ENCODE measurements at regions not wholly inside any gene's neighbourhood (a gene's known extent, or its start where the extent isn't known, plus 50 kb on each side); places are given as distances from the start of the nearest gene placed in this dataset.
"Not testable (repeated sequence)": the region's sequence is repeated elsewhere in the genome, so short reads cannot be mapped to it uniquely, and the experiment has no call there.

DNA sequence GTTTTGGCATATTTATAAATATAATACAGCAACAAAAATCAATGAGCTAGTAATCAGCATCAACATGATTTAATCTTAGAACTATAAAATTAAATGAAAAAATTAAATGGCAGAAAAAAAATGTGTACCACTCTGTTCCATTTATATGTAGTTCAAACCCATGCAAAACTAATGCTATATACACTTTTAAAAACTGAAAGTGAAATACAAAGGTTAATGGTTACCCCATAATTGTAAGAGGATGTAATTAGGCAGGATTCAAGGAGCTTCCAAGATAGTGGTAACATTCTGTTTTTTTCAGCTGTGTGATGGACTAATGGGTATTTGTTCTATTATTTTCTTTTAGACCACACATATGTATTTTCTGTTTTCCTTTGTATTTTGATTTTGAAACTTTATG is 492.1 kb downstream of the UTRN start:
- no peak for DNase-seq (ENCODE audit: low read depth)

DNA sequence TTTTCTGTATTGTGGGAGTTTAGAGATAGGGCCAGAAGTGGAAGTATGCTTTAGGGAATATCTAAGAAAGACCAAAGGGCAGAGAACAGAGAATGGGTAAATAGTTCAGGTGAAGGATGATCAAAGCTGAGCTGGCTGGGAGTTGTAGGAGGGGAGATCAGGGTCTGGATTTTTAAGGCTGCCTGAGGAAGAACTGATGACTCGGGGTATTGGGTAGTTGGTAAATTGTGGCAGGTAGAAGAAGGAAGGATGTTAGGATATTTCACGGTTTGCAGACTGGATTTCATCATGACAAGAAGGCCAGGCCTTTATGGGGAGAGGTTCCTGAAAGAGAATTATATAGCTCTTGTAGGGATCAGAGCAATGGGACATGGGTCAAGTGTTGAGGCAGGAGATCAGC is 492.9 kb downstream of the UTRN start:
- no peak for DNase-seq (ENCODE audit: low read depth)

DNA sequence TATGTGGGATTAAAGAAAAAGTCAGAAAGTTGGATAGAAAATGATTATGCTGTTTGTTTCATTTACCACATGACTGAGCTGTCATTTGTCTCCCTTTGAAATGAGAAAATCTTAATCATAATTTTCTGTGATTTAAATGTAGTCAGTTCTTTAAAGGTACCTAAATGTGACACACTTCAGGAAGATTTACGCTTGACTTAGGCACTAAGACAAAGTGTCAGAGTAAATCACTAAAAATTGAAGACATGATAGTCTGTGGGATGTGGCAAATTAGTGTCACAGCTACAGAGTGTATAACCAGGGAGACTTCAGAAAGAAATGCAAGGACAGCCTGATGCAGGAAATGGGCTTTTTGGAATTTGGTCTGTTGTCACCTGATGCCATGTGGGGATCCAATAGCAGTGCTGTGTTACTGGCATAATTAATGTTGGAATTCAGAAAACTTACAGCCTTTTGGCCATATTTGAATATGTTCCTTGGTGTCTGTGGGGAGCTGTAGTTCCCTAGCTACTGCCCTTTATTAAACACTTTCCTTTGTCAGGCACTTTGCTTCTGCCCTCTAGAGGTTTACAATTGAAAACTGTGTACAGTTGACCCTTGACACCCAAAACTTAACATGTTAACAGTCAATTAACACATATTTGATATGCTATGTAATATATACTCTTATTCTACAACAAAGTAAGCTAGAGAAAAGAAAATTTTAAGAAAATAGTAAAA is 493.8 kb downstream of the UTRN start:
- no peak for DNase-seq (ENCODE audit: low read depth)

DNA sequence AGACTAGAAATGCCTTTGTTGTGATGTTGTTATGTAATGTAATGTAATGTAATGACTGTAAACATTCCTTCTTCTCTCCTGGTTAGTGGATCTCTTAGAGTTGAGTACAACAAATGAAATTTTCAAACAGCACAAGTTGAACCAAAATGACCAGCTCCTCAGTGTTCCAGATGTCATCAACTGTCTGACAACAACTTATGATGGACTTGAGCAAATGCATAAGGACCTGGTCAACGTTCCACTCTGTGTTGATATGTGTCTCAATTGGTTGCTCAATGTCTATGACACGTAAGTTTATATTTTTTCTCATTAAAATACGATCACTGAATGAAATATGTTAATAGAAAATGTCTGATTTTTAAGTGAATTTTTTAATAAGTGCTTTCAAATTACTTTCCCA is 496.7 kb downstream of the UTRN start:
- DNase-seq (ENCODE audit: low read depth), result no peak

DNA sequence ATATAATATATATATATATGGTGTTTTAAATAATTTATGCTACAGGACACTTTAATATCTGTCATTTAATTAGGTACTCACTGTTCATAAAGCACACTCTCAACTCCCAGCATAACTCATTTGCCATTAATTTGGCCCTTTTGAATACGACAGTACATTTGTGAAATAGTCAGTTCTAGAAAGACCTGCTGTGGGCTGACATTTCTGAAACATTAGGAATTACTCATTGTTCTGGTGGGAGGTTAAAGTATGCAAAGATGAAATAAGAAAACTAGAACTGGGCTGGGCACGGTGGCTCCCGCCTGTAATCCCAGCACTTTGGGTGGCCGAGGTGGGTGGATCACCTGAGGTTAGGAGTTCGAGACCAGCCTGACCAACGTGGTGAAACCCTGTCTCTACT is 497.5 kb downstream of the UTRN start:
- DNase-seq (ENCODE audit: low read depth), result no peak

DNA sequence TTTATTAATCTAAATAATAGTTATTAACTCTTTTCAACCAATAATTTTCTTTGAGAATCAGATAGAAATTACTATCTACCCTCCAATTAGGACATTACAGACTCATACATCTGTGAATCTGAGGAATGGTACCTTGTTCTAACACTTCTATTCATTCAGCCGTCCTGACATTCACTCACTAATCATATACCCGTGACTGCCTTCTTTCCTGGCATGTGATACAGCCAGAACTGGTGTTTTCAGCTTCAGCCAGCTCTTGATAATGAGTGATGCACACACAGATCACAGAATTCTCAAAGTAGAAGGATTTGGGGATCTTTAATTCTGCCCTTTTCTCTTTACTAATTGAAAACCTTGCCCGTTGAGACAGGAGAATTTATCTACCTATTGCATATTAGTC is 499.9 kb downstream of the UTRN start:
- DNase-seq (ENCODE audit: low read depth), result no peak

DNA sequence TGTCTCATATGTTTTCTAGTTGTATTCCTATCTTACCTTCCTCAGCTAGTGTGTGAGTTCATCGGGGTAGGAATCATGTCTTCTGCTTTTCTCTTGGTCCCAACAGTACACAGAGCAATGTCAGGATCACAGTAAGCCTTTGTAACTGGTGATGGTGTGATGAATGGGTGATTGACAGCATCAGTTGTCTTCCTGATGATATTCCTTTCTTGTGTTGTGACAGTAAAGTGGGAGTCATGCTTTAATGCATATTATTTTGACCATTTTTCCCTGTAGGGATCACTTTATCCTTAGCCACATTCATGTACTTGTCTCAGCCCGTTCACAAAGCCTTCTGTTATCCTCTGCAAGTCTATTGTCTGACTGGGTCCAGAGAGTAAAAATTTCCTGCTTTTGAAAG is 501.7 kb downstream of the UTRN start:
- DNase-seq (ENCODE audit: low read depth), result no peak

DNA sequence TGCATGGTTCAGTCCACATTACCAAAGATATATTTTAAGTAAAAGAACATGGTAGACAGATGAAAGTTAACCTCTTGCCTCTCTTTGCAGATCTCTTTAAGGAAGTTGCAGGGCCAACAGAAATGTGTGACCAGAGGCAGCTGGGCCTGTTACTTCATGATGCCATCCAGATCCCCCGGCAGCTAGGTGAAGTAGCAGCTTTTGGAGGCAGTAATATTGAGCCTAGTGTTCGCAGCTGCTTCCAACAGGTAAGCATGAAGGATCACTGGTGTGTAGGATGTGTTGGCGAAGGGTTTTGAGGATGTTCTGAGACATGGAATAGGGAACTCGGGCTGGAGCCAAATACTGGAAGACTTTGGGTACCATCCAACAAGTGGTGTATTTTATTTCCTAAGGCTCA is 508.6 kb downstream of the UTRN start:
- no peak for DNase-seq (ENCODE audit: low read depth)

DNA sequence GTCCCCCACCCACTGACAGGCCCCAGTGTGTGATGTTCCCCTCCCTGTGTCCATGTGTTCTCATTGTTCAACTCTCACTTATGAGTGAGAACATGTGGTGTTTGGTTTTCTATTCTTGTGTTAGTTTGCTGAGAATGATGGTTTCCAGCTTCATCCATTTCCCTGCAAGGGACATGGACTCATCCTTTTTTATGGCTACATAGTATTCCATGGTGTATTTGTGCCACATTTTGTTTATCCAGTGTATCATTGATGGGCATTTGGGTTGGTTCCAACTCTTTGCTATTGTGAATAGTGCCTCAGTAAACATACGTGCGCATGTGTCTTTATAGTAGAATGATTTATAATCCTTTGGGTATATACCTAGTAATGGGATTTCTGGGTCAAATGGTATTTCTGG is 509.9 kb downstream of the UTRN start:
- not testable (repeated sequence) for DNase-seq (ENCODE audit: low read depth)

DNA sequence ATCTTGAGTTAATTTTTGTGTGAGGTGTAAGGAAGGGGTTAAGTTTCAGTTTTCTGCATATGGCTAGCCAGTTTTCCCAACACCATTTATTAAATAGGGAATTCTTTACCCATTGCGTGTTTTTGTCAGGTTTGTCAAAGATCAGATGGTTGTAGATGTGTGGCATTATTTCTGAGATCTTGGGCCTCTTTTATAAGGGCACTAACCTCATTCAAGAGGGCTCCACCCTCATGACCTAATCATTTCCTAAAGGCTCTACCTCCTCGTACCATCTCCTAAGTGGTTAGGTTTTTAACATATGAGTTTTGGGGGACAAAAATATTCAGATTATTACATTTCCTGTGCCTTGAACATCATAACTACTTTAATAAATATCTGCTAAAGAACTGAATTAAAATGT is 510.9 kb downstream of the UTRN start:
- no peak for DNase-seq (ENCODE audit: low read depth)

DNA sequence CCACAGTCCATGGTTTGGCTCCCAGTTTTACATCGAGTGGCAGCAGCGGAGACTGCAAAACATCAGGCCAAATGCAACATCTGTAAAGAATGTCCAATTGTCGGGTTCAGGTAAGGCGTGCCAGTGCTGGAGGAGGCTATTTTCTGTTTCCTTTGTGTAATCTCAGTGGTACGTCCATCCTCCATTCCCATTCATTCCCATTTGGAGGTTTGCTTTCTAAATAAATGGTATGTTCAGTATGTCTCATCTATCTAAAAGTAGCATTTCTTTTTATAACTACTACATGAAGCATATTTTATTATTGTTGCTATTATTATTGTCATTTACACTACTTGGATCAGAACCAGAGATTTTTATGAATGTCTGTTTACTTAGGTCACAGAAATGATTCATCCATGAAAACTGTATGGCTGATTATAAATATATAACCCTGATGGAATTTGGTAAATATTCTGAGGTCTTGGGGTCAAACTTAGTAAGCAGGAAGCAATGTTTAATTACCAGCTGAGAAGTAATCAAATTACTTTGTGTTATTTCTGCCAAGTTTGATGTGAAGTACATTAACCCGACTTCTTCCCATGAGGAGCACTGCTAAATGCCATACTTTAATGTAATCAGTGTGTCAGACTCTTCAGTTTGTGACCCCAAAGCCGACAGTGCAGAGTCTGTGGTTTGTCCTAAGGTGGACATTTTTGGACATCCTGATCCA is 512.9 kb downstream of the UTRN start:
- no peak for DNase-seq (ENCODE audit: low read depth)

DNA sequence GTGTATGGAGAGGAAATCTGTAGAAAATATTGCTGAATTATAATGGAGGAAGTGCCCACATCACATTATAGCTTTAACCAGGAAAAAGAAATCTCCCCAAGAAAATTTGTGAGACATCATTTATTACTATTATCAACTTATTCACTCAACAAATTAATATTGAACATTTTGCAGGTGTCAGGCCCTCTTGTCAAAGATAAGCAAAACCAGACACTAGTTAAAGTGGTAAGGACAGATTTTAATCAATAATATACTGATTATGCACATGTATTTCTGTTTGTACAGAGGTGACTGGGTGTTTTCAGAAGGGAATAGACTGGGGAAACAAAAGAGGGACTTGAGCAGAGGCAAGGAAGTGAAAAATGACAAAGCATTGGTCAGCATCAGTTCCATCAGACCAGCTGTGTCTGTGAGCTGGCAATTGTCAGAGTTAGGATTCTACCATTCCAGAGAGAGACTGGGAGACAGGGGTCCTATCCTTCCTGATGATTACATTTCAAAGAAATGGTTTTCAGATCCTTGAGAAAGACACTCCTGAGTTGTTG is 519.2 kb downstream of the UTRN start:
- DNase-seq (ENCODE audit: low read depth), result no peak

DNA sequence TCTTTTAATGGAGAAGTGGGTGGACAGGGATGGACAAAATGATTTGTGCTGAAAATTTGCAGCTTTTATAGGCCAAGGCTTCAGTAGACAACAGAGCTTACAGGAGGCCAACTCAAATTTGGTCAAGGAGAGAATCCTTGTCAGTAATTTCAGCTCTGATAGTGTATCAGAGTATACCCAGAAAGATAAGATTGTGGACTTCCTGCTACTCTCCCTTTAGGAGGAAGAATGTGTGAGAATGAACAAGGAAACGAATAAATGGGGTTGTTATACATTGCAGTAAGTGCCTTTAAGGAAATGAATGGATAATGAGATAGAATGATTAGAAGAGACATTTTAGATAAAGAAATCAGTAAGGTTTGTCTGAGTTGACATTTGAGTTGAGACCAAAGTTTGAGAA is 519.9 kb downstream of the UTRN start:
- no peak for DNase-seq (ENCODE audit: low read depth)

DNA sequence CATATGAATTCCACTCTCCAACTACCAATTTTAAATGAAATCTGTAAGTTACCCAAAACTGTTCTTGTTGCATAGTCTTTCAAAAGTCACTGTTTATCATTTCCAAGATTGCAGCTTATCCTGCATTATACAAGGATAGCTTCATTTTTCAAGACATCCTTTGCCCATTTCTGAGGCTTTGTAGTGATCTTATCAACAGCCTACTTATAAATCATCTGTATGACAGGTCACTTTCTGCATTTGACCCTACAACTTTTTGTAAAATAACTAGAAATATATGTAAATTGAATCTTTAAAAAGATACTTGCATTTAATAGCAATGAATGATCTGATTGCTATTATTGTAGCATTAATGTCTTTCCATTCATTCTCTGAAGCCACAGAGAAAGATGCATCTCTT is 521.1 kb downstream of the UTRN start:
- DNase-seq (ENCODE audit: low read depth), result no peak

DNA sequence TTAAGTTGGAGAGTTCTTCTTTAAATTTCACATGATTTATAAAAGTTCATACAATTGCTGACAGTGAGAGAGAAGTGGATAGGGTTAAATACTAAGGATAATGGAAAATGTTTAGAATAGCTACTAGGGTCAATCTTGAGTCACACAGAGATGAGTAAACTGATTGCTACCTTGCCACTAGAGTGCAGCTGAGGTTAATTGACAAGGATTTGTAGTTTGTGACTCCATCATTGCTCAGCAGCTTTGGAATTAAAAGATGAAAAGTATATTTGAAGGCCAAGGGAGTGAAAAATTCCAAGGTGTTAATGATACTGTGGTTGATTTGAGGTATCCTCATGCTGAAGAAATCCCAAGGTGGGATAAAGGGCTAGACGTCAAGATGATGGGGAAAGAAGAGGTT is 524.0 kb downstream of the UTRN start:
- no peak for DNase-seq (ENCODE audit: low read depth)

DNA sequence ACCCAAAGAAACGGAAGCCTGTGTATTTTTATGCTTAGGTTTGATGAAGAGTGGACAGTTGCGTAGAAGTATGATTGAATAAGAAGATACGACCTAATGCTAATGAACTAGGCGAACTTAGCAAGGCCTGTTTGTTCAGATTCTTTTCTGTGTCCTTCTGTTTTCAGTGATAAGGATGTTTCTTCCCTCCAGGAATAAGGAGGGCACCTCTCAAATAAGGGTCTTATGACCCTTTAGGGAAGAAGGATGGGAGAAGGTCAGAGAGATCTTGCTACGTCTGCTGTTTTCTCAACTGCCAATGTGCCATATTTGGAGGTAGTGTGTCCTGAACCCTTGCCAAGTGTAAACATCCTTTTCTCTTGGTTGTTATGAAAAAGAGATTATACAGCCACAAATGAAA is 524.8 kb downstream of the UTRN start:
- DNase-seq (ENCODE audit: low read depth), result no peak

DNA sequence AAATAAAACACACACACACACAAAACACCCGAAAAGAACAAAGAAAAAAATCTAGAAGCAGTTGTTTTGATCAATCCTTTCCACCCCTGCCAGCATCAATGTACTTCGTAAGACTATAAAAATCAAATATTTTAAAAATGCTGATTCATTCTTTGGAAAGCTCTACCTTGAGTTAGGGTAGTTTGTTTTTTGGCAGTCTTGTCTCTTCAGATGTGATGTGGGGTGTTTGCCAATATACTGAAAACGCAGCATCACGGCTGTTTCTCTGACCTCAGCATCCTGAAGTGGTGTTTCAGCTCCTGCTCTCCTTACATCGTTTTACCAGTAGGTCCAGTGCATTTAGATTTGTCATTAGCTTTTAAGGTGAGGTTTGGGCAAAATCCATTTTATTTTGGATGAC is 526.0 kb downstream of the UTRN start:
- no peak for DNase-seq (ENCODE audit: low read depth)

DNA sequence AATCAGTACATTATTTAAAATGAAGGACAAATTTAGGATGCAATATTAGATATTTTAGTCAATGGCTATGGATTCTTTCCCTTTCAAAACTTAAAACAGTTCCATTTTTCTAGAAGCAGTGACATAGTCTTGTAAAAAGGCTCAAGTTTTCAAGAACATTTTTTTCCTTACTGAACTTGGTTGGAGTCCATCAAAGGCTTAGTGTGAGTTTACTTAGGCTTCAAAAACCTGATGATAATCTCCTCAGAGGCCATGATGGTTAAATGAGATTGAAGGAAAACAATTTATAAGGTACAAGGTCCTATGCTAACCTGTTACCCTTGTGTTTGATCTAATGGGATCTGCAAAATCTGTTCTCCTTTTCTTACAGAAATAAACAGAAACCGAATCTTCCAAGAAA is 531.8 kb downstream of the UTRN start:
- DNase-seq (ENCODE audit: low read depth), result no peak

DNA sequence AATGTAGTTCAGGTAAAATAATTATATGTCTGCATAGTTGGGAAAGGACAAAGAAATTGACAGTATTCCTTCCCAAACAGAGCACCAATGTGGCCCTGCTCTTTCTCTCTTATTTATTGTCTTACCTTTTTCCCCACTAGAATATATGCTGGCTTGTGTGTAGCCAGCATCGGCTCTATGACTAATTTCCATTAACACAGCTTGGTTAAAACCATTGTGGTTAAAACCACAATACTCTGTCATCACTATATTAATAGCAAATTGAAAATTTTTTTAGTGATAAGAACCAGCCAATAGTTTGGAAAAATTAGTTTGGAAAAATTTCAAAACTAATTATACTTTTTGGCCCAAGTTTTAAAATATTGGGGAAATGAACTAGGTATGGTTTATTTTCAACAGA is 535.1 kb downstream of the UTRN start:
- DNase-seq (ENCODE audit: low read depth), result no peak

DNA sequence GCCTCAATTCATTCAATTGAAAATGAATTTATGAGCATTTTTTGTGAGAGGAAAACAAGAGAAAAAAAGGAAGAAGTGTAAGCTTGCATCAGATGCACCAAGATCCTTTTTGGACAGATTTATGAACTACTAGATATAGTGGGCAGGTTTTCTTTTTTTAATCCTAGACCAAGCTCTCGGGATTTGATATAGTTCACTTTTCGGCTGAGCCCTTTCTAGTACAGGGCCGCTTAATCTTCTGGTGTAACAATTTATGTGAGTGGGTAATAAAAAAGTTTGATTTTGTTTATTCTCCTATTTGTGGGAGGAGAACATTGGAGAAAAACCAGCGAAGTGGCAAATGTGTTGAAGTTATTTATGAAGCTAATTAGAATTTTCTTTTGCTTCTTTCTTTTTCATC is 538.0 kb downstream of the UTRN start:
- no peak for DNase-seq (ENCODE audit: low read depth)

DNA sequence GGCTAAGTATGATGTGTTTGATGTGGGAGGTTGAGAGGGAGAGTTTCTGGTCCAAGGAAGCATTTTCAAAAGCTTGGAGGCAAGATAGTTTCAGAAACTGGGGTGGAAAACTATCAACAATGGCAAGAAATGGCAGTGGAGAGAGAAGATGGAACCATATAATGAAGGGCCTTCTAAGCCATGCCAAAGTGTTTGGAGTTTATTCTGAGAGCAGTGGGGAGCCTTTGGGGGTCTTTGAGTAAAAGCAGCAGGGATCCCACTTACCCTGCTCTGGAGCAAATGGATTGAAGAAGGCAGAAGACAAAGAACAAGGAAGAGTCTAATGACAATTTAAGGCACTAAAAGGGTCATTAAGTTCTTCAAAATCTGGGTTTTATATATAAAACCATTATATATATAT is 538.9 kb downstream of the UTRN start:
- no peak for DNase-seq (ENCODE audit: low read depth)

DNA sequence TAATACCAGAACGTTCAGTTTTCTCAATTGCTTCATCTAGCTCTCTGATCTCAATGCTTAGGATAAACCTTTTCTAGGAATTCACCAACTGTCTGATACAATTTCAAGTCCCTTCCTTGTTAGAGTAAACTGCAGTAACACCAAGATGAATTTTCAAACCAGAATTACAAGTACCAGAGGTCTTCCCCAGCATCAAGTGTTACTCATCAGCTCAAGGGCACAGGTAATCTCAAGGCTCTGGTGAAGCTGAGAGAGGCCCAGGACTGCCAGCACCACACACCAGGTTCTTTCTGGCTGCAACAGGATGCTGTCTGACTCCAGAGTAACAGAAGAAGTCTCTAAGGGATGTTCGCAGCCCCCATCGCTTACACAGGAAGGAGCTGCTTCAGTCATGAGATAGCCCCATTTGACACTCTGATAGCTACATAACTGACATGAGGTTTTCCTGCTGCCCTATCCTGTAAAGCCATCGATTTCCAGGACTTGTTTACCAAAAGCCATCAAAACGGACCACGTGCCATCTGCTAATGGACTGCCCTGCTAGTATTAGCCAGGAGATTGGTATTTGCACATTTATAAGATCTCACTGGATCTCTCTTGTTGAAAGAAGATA is 549.4 kb downstream of the UTRN start:
- no peak for DNase-seq (ENCODE audit: low read depth)

DNA sequence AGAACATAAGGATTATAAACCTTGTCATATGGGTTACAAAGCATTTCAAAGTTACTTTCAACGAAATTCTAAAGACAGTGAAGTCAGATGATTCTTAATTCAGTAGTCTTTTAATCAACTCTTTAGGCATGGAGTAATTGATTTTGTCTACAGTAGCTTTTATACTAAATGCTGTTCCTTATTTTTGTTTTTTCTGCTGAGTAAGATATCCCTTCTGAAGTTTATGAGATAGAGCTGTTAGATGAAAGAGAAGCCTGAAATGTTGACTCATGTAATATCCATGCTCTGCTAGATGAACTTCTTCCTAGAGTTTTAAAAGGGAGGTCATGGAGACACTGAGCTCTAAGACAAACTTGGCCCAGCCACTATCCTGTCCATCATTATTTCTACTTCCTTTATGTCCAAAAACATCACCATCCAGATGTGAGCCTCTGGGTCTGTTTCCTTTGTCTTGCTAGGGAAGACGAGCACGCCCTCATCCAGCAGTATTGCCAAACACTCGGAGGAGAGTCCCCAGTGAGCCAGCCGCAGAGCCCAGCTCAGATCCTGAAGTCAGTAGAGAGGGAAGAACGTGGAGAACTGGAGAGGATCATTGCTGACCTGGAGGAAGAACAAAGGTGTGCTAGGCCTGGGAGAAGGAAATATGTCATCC is 550.3 kb downstream of the UTRN start:
- no peak for DNase-seq (ENCODE audit: low read depth)
